ENCODE measurements at regions not wholly inside any gene's neighbourhood (a gene's known extent, or its start where the extent isn't known, plus 50 kb on each side); places are given as distances from the start of the nearest gene placed in this dataset.

GRCh38 chr6:128586095-128586494 lies 65.7 kb upstream of the PTPRK start:
- TF ChIP-seq CTCF (IDR thresholded peaks at IDR 0.05) (no peak), POLR2A (IDR thresholded peaks at IDR 0.05) (no peak), POLR2AphosphoS5 (IDR thresholded peaks at IDR 0.05) (no peak), EP300 (IDR thresholded peaks at IDR 0.05; ENCODE audit: low read depth) (no peak)

All from transverse colon (tissue), 4 donors.